Stimulated activated naive CD8-positive, alpha-beta T cell treated with anti-CD3 and anti-CD28 coated beads, Interleukin-15, Interleukin-2, amounts not matched to agents 100 U/mL and 50 U/mL, for 24 hours (primary cell): ENCODE measurements at regions not wholly inside any gene's neighbourhood (a gene's known extent, or its start where the extent isn't known, plus 50 kb on each side); places are given as distances from the start of the nearest gene placed in this dataset.

Source experiments
- ATAC-seq: fragments of 150-1000 bp; cut with Tn5 transposase; one replicate; pipeline ENCODE4 v1.10.0; 2021
- DNase-seq: peaks from one replicate; pipeline ENCODE4 v3.0.0; 2021

- ATAC-seq (no peak), DNase-seq (no peak)
These were observed 143.7 kb downstream of the WSCD1 start for GRCh38 chr17:6213859-6214258.

DNA sequence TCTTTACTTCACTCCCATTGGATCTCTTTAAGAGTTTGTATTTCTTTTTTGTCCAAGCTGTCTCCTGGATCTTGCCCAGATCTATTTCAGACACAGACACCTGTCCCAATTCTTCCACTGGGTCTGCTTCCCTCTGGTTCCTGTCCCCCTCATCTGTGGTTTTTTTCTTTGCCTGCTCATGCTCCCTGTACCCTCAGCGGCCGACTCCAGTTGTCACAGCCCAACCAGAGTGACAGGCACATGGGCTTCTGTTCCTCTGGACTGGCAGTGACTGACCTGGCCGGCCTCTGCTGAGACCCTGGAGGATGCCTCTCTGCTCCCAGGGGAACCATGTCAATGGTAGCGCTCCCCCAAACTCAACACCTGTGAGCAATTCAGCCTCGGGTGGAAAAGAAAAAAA is 142.6 kb downstream of the WSCD1 start:
- DNase-seq (no peak), ATAC-seq (no peak)

- no peak for DNase-seq
- no peak for ATAC-seq
These were observed 139.7 kb downstream of the WSCD1 start for GRCh38 chr17:6209829-6210228.

DNA sequence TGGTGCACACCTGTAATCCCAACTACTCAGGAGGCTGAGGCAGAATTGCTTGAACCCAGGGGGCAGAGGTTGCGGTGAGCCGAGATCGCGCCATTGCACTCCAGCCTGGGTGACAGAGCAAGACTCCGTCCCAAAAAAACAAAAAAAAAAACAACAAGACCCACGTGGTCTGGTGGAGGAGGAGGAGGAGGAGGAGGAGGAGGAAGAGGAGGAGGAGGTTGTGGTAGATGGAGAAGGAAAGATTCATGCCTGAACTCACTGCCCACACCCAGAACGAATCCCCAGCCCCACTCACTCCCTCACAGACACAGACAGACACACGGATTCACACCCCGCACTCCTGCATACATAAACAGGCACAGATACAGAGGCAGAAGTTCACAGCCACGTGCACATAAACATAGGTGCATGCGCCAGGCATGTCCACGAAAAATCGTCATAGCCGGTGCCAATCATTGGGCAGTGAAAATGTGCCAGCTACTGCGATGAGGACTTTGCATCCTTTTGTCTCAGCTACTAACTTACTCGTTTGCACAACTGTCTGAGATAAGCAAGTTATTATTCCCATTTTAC is 138.5 kb downstream of the WSCD1 start:
- no peak for ATAC-seq
- no peak for DNase-seq

DNA sequence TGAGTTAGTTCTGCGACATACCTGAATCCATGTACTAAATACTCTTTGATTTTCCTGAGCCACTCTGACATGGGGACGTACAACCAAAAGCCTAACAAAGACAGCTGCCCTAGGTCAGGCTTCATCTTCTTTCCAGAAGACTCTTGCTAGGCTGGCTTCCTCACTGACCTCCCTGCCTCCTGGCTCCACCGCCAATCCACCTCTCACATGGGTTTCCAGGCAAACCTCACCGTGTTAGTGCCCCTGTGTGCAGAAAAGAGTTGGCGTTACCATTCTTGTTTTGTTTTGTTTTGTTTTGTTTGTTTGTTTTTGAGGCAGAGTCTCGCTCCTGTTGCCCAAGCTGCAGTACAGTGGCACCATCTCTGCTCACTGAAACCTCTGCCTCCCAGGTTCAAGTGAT is 135.3 kb downstream of the WSCD1 start:
- no peak for ATAC-seq
- no peak for DNase-seq

DNA sequence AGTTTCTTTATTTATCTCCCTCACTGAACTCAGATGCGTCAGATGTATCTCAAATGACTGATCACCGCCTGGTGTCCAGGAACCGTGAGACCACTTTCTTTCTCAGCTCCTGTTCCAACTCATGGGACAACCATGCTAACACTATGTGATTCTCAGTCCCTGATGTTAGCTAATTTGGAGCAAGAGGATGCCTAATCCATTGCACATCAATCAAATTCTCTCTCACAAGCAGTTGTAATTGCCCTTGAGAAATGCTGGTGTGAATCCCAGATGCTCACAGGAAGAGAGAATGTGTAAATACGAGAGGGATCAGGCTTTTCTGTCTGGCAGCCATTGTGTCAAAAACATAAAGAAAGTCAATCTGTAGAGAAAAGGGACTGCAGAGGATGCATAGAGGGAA is 134.9 kb downstream of the WSCD1 start:
- DNase-seq: no peak
- no peak for ATAC-seq

DNA sequence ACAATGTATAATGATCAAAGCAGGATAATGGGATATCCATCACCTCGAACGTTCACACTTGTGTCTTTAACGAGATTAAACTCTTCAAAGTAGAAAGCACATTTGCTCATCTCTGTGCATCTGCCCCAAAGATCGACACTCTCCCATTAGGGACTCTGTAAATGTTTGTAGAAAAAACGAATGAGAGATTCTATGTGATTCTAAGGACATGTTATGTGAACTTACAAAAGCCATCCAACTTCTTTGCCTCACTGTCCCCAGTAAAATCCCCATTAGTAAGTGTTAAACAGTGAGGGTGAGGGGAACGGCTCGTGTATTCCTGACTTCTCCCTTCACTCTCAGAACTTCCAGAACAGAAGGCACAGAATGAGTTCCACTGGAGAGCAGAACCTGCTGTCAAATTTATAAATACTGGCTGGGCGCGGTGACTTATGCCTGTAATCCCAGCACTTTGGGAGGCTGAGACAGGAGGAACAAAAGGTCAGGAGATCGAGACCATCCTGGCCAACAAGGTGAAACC is 134.1 kb downstream of the WSCD1 start:
- ATAC-seq (no peak), DNase-seq (no peak)

GRCh38 chr17:6196355-6196754 is 126.2 kb downstream of the WSCD1 start:
- DNase-seq (no peak), ATAC-seq (no peak)

DNA sequence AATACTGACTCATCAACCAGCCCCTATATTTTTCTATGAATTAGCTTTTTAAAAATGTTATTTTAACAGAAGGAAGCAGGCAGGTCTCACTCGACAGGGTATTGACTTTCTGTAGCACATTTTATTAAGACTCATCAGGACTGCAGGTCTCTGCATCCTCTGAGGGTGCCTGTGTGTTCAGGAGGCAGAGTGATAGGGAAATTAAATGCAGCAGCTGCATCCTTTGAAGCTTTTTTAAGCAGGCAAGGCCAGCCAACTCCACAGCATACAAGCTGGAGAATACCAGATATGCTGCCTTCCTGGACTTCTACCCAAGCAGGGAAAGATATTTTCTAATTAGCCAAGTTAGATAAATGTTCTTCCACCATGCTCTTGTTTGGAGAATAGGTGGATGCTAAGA is 124.9 kb downstream of the WSCD1 start:
- no peak for DNase-seq

DNA sequence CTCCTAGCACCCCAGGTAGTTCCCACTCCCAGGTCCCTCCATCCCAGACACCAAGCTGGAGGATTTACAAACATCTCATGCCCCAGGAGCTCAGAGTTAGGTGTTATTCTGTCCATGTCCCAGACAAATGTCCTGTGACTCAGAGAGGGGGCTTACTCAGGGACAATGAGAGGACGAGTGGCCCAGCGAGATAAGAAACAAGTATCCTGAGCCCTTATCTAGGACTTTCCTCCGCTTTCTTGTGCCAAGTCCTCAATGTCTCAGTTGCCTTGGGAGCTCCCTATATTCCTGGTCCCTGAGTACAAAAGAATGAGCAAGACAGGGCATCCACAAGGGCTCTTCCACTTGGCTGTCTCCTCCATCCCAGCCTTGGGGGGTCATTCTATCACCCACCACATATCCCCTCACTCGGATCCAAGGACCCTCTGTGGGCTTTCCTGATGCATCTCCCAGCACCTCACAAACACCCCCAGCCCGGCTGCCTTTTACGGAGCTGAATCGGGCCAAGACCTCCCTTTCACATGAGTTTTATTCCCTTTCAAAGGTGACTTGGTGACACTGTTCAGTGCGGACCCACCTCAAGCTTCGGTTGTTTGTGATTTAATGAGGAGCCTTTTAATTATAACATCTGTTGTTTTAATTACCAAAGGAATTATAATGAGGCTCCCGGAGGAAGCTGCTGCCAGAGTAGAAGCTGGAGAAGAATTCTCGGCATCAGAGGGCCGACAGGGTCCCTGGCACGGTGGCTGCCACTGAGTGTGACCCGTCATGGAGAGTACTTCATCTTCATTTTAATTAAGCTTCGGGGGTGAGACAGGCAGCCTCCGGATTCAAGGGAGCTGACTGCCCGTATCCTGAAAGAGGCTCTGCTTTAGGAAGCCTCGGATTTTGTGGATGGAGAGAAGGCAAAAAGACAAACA is 121.5 kb downstream of the WSCD1 start:
- DNase-seq (no peak), ATAC-seq (no peak)

More for the DNA sequence above, 124.9 kb downstream of the WSCD1 start:
- ATAC-seq: no peak

DNA sequence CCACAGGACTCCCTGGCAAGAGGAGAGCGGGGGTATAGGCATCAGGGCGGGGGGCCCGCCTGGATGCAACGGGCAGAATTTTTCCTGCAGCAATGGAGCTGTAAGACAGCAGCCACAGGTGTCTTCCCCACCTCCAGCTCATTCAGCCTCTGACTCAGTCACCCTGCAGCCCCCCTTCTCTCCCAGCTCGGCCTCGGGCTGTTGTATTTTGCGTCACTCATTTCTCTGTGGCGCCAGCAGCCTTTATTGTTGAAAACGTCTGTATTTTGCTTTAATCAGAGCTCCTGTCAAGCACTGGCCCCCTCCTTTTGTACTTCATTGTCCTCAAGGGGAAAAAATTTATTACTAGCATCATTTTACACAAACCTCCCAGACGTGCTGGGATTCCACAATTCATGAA is 117.7 kb downstream of the WSCD1 start:
- ATAC-seq: no peak
- no peak for DNase-seq

- no peak for DNase-seq
- no peak for ATAC-seq
These were observed 116.8 kb downstream of the WSCD1 start for GRCh38 chr17:6186998-6187397.

- no peak for DNase-seq
These were observed 114.3 kb downstream of the WSCD1 start for GRCh38 chr17:6184508-6184907.

GRCh38 chr17:6179017-6179416 is 108.8 kb downstream of the WSCD1 start:
- DNase-seq (no peak), ATAC-seq (no peak)

More at GRCh38 chr17:6184508-6184907, 114.3 kb downstream of the WSCD1 start:
- no peak for ATAC-seq

DNA sequence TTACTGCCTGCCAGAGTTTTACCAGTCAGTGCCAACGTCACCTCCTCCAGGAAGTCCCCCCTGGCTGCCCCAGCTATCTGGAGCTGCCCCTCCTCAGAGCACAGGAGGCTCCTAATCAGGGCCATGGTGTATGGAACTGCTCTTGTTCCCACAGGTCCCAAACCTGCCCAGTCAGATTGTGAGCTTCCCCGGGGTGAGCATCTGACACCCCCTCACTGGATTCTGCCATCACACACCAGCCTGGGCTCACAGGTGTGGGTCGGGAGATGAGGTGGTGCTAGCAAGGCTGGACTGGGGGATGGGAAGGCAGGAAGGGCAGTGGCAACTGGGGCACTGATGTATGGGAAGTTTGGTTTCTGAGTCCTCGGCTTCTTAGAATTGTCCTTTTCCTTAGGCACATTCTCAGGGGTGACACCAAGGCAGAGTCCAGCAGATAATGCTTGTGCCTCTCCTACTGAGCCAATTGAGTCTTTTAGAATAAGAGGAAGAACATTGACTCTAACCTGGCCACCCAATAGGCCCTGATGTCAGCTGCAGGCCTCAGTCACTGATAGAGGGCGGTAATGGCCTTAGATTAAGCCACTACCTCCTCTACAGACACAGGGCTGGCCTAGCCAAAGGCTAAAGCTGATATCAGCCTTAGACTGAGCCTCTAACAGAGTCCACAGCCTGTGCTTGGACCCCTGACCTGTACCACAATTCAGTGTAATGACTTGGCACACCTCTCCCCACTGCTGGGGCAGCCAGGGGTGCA is 107.9 kb downstream of the WSCD1 start:
- no peak for DNase-seq
- no peak for ATAC-seq
